Loucy (cell line): ENCODE measurements at regions not wholly inside any gene's neighbourhood (a gene's known extent, or its start where the extent isn't known, plus 50 kb on each side); places are given as distances from the start of the nearest gene placed in this dataset.

ENCODE experiments used
- CTCF ChIP-seq: fragments of 200-600 bp; sonication (generic); conservative IDR thresholded peaks from 2 replicates; pipeline ENCODE4 v1.5.1; 2014; ENCODE audit warnings: mild to moderate bottlenecking, antibody characterized with exemption, low read length
- EZH2phosphoT487 ChIP-seq: fragments of 200-600 bp; IDR thresholded peaks from 2 replicates; pipeline ENCODE4 v1.6.1; 2018; ENCODE audit warnings: antibody characterized with exemption, mild to moderate bottlenecking, moderate library complexity, borderline replicate concordance

DNA sequence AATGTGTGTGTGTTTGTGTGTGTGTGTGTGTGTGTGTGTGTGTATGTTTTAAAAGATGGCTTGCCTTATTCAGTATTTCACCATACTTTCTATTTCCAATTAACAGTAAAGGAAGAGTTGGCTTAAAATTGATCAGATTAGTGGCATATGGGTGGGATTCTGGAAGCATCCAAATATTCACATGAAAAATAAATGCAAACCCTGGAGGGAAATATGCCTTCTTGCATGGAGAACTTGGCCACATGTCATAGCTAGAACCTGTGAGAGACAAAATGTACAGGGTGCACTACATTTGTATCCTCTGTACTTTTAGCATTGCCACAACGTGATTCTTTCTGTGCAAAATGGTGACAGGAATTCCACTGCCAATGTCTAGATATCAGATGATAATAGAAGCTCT is 589.6 kb downstream of the ZNF674 start:
- TF ChIP-seq CTCF = no peak
- TF ChIP-seq EZH2phosphoT487 = no peak
